GM21367 (cell line): ENCODE measurements at regions not wholly inside any gene's neighbourhood (a gene's known extent, or its start where the extent isn't known, plus 50 kb on each side); places are given as distances from the start of the nearest gene placed in this dataset.
"Not testable (repeated sequence)": the region's sequence is repeated elsewhere in the genome, so short reads cannot be mapped to it uniquely, and the experiment has no call there.

ENCODE experiments used
- ATAC-seq: cut with Tn5 transposase; IDR thresholded peaks from one replicate; pipeline ENCODE4 v1.9.1; 2021; ENCODE audit not compliant: unreplicated experiment

DNA sequence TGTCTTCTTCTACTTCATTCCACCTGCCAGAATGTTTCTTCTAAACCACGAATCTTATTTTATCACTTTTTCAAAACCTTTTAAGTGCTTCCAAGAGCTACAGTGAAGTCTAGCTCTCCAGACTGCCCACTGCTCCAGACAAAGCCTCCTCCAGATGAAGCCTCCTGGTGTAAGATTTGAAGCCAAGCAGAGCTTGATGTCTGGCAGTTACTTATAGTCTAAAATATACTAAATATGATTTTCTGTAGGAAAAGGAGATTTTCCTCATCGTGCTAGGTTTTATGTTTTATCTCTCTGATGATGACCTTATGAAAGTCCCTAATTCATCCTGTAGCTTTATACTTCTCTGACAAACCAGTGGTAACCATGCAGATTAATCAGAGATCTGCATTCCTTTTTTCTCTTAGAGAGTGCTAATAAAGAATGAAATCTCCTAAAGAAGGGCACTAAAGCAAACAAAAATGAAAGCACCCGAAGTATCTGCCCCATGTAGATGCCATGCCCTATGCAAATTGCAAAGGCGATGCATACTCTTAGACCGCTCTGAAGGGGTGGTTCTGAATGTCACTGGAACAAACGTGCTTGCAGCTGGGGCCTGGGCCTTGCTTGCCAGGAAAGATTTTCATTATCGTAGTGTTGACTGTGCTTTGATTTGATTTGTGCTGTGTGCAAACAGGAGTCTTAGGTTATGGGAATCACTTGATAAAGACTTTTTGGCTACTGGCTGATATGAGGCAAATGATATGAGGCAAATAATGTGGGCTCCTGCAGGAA, 314.2 kb downstream of the PID1 start:
- no peak for ATAC-seq

DNA sequence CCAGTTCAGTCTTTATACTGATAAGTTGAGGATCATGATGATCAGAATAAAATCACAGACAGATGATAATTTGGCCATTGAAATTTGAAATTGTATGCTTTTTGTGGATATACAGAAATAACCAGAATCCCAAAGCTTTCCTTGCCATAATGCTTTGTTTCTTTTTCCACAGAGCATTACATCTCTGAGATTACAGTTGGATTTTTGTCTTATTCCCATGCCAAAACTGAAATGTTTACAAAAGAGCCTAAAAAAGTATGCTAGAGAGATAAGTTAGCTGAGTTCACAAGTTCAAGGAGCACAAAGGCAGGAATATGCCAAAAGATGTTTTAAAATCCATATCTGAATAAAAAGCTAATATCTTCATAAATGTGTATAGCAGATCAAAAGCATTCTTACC, 321.3 kb downstream of the PID1 start:
- no peak for ATAC-seq

DNA sequence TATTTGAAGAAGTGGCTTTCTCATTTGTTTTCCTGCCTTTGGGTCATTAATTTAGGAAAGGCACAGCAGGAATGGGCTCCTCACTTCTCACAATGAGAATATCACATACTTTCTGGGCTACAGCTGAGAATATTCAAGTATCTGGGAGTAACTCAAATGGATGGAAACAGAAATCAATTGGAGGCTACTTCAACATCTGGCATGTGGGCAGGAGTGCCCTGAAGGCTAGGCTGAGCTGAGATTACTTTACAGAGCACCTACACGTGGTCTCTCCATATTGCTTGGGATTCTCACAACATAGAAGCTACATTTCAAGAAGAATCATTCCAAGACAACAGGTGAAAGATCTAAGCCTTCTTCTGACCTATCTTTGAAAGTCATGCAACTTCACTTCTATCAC, 325.4 kb downstream of the PID1 start:
- no peak for ATAC-seq

DNA sequence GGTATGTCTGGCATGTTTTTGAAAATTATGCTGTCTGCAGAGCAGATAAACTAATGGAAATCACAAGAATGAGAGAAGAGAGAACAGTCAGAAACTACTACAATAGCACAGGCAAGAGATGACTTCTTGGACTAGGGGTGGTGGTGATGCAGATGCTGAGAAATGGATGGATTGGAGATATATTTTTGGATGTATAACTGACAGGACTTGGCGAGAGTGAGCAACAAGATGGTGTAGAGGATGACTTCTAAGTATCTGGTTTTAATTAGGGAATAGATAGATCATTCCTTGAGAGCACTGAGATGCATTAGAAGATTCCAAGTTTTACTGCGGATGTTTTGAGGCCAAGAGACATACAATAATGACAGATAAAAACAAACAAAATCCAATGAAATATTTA, 328.2 kb downstream of the PID1 start:
- ATAC-seq: no peak

DNA sequence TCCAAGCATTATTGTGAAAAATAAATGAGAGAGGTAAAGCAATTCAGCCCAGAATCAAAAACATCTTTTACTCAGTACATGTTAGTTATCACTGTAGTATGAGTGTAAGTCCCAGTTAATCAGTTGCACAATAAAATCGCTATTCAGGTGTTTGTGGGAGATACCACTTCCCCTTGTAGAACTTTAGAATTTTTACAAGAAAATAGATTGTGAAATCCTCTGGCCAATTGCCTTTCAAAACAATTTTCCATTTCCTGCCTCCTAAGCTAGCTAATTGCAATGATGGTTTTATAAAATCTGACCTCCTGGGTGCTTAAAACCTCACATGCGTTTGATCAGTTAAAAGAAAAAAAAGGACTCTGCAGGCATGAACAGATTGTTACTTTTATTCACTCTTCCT, 332.5 kb downstream of the PID1 start:
- ATAC-seq: no peak

DNA sequence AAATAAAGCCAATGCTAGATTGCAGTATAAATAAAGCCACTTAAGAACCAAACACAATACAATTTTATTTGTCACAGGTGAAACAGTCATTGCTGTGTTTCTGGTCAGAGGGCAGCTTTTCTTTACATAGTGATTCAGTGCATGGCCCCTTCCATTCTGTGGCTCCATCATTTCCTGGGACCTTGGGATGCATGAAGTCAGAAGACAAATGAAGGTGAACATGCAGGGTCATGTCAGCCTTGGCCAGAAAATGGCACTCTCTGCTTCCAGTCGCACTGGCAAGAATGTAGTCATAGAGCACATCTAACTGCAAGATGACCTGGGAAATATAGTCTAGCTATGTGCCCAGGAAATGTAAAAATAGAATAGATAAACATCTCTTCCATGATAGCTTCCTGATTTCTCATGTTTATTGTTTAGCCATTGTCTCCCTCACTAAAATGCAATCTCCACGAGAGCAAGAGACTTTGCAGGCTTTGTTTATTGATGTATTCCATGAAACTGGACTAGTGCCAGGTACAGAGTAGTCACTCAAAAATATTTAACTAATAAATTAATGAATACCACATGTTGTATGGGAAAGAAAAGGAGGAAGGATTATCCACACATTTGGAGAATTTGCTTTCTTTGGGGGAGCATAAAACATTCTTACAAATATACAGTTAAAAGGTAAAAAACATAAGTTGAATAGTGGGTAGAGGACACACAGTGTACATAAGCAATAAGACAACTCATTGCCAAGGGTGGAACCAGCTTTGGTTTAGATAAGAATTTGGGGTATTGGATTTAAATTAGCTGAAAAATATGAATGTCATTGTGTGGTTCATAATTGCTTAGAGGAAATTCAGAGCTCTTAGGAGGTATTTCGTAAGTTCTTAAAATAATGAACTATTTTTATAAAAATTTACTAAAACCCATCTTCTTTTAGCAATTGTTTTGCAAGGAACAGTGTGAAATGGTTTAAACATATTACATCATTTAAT, 343.8 kb downstream of the PID1 start:
- no peak for ATAC-seq

DNA sequence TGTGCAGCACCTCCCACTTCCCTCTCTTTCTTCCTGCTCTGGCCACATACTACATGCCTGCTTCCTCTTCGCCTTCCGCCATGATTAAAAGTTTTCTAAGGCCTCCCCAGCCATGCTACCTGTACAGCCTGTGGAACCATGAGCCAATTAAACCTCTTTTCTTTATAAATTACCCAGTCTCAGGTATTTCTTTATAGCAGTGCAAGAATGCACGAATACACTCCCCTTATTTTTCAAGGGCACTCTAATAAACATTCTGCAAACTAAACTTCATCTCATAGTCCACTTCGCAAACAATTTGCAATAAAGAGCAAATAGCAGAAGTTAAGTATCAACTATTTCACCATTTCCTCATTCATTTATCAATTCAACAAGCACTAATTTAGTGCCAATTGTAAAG, 351.3 kb downstream of the PID1 start:
- ATAC-seq: no peak

DNA sequence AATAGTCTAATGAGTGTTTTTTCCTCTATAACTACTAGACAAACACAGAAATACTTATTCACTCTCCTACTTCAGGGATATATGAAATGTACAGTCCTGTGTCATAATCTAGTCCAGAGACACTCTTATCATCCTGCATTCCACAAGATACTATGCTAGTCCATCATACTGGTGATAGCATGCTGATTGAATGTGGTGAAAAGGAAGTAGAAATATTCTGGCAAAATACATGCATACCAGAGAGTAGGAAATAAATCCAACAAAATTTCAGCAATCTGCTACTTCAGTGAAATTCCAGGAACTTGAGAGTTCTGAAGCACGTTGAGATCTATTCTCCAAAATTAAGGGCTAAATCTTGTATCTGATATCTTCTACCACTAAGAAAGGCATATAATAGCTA, 353.9 kb downstream of the PID1 start:
- no peak for ATAC-seq

DNA sequence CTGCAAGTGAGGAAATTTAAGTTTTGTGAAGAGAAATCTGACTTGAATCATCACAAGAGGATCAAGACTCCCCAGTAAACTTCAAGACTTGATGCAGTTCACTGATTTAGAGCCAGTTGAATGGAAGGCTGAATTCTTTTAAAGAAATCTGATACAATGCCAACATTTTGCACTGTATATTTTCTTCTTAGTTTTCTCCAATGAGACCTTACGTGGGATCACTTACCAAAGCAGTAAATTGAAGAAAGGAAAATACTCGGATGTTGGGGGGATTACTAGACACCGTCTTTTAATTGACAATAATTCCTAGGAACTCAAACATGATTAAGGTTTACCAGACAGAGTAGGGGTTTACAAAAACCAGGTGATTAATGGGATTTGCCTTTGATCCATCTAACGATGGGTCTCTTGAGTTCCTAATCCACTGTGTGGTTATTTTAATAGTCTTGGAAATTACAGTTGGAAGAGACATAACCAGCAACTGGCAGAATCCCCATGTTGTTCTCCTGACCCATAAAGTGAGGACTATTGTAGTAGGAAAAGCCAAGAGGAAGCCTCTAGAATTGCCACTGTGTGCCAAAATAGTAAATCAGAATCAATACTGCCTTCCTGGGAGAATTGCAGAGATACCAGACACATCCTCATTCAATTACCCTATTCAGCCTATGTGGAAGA, 354.5 kb downstream of the PID1 start:
- no peak for ATAC-seq

DNA sequence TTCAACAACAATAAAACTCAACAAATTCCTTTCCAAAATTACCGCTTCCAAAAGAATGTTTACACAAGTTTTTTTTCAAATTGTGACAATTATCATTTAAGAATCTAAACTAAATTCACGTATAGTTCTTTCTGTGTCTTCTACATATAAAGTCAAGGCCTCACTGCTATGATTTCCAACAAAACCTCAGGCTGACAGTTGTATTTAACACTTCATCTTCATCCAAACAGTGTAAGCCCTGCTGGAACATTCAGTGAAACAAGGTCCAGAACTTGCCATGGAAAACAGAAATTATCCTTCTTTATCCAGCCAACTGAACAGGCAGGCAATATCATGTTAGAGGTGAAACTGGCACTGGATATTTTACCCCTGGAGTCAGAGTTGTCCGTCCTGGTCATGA, 357.9 kb downstream of the PID1 start:
- no peak for ATAC-seq

DNA sequence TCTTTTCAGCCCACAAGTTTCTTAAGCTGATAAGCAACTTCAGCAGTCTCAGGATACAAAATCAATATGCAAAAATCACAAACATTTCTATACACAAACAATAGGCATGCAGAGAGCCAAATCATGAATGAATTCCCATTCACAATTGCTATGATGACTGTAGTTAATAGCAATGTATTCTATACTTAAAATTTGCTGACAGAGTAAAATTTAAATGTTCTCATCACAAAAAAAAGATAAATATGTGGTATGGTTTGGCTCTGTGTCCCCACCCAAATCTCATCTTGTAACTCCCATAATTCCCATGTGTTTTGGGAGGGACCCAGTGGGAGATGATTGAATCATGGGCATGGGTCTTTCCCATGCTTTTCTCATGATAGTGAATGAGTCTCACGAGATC, 360.2 kb downstream of the PID1 start:
- ATAC-seq: not testable (repeated sequence)

DNA sequence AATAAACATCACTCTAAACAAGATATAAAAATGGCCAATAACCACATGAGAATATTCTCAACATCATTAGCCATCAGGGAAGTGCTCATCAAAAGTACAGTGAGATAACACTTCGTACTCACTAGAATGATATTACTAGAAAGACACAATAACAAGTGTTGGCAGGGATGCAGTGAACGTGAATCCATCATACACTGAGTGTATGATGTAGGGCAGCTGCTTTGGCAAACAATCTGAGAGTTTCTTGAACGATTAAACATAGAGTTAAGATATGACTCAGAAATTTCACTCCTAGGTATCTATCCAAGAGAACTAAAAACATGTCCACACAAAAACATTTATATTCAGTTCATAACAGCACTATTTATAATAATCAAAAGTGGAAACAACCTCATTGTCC, 368.9 kb downstream of the PID1 start:
- no peak for ATAC-seq

DNA sequence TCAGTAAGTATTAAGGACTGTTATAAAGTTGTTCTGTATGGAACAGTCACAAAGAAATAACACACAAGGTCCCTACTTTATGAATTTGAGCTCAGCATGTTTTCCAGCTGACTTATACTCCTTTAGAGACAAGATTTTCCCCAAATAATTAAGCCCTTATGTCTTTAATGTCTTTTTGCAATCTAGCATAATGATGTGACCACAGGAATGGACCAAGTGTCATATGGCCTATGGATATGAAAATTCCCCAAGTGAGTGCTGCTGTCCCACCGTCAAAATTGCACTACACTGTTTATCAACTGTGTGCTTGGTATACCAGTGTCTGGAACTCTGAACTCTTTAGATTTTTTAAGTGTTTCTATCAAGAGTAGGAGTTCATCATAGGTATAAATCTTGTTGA, 369.6 kb downstream of the PID1 start:
- ATAC-seq: no peak

DNA sequence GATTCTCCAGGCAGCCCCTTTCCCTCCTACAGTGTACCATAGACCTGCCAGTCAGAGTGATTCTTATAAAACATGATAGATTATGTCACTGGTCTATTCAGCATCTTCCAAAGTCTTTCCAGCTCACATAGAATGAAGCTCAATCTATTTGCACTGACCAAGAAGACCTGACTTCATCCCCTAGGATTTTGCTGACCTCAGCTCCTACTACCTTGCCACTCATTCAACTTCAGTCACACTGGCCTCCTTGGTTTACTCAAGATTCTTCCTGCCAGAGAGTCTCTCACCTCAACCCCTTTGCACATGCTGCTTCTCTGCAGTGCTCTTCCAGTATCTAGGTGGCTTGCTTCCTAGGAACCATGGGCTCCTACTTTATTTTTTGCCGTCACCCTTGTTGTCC, 392.9 kb downstream of the PID1 start:
- ATAC-seq: no peak

DNA sequence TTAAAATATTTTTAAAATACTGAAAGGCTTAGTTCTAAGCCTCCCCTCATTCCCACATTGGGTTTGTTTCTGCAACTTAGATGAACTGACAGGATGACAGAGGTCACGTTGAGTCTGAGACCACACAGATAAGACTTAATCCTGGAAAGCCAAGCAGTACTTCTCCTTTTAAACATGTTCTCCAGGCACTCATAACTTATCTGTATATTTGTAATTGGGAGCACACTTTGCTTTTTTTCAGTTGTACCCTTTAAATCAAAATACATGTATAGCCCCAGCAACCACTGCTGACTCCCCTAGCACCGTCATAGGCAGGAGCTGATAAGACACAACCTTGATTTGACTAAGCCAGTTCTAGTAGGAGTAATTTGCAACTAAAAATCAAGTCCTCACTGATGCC, 394.8 kb downstream of the PID1 start:
- no peak for ATAC-seq

DNA sequence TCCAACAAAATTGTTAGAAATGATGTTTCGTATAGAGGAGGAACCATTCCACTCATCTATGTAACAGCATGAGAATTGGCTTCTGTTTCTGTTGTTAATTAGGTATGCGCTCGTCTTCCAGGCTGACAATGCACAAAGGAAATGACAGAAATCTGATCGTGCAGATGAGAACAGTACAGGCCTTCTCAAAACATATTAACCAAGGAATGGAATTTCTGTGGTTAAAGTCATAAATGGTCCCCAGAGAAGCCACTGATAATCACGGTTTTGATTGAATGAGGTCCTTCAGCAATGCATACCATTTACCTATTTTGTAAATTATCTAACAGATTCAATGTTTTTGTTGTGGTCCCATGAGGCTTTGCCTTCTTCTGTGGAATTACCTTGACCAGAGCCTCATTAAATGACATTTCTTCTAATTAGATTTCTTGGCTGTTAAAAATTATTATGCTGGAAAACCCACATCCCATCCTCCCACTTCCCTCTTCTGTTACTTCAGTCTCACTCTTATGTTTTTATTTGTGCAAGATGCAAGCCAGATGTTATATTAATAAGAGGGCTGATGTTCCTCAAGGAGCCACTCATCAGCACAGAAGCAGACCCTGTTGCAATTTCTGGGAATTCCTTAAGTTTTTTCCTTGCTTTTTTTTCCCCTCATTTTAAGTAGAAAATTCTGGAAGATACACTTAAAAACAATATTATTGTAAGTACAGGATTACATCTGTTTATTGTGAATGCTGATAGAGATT, 395.8 kb downstream of the PID1 start:
- no peak for ATAC-seq

DNA sequence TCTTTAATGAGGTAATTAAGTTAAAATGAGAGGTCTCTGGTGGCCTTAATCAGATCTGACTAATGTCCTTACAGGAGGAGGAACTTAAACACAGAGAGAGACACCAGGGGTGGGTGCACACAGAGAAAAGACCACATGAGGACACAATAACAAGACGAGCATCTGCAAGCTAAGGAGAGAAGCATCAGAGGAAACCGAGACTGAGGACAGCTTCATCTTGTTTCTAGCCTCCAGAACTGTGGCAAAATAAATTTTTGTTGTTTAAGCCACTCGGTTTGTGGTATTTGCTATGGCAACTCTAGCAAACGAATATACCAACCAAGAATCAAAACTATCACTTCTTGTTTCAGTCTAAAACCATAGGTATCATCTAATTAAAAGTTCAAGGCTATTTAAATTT, 400.1 kb downstream of the PID1 start:
- ATAC-seq: no peak

DNA sequence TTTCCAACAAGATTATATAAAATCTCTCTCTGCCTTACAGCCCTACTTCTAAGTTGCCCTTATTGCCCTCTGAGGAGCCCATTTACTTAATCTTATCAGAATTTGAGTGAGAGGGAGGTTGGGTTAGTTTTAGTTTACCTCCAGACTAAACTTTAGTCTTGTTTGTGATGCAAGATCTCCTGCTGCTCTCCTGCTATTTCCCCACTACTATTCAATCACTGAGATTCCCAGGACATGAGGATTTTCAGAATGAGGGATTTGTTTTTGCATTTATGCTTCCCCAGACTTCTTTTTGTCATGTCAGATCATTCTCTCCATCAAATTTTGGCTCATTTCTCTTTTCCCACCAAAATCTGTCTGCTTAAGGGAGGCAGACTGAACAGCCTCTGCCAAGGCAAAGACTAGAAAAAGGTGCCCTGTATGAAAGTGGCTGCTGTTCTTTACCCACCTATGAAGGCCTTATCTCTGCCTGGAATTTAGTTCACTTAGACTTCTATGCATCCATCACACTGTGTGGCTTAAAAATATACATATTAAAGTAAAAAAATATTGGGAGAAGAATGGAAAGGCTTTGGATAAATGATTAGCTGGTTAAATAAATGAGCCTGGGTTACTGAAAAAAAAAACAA, 401.3 kb downstream of the PID1 start:
- ATAC-seq: no peak

DNA sequence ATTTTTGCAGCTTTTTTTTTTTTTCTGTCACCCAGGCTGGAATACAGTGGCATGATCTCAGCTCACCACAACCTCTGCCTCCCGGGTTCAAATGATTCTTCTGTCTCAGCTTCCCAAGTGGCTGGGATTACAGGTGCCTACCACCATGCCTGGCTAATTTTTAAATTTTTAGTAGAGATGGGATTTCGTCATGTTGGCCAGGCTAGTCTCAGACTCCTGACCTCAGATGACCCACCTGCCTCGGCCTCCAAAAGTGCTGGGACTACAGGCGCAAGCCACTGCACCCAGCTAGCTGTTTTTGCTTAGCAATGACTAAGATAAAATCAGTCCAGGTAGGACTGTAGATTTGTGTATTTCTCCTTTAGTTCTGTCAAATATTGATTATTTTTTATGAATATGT, 403.7 kb downstream of the PID1 start:
- no peak for ATAC-seq

DNA sequence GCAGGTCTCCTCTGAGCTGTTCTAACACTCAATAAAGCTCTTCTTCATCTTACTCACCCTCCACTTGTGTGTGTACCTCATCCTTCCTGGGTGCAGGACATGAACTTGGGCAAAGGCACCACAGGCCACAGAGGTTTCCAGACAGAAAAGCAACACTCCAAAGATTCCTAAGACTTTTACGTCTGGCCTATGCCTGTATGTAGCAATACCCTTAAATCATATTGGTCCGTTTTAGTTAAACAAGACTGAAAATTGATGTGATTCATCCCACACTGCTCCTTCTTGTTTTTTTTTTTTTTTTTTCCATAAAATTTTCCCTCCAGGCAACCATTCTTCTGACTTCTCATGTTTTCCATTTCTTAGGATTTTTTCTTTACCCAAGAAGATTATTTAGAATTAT, 404.3 kb downstream of the PID1 start:
- ATAC-seq: no peak

DNA sequence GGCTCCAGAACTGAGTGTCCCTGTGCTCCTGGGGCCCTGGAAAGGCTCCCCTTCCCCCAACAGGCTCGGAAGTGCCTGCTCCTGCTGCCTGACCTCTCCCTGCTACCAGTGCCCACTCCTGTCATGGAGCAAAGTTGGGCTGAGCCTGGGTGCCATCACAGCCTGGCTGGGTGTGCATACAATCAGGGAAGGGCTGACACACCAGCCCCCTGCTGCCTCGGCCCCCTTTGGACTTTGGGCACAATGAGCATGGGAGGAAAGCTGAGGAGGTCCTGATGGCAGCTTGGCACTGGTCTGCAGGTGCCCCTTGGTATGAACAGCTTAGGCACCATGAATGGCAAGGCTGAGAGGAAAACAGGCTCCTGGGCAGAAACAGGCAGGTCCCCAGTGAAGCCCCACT, 405.0 kb downstream of the PID1 start:
- no peak for ATAC-seq
